GM12878 (cell line): ENCODE measurements at regions not wholly inside any gene's neighbourhood (a gene's known extent, or its start where the extent isn't known, plus 50 kb on each side); places are given as distances from the start of the nearest gene placed in this dataset.

Source experiments
- ATAC-seq: fragments of 200-7000 bp; cut with Tn5 transposase; 3 replicates; pipeline ENCODE4 v1.9.1; 2020; ENCODE audit warnings: mild to moderate bottlenecking, moderate library complexity
- BruUV-seq: library from RNA; stranded (reverse); fragments of 400-500 nt; replicated peaks from 2 replicates; lab custom pipeline; 2021; lab: Mats Ljungman, UMichigan
- CTCF ChIA-PET: fragments of 300-600 bp; sonication (Branson Sonifier 250); formaldehyde crosslinking; extraction: SDS; loops from one replicate; lab custom pipeline; 2021; ENCODE audit warnings: inconsistent platforms; lab: Yijun Ruan, JAX
- POLR2A ChIA-PET: fragments of 350-600 bp; formaldehyde crosslinking; extraction: SDS; loops from one replicate; lab custom pipeline; 2021; ENCODE audit warnings: inconsistent platforms; lab: Charles Lee
- RAD21 ChIA-PET: fragments of 300-600 bp; sonication (Branson Sonifier 250); formaldehyde crosslinking; loops from one replicate; lab custom pipeline; 2023; ENCODE audit warnings: antibody characterized with exemption; ENCODE audit not compliant: unreplicated experiment; lab: Charles Lee
- SMC1A ChIA-PET: fragments of 300-600 bp; sonication (Branson Sonifier 250); formaldehyde crosslinking; loops from one replicate; lab custom pipeline; 2023; ENCODE audit not compliant: unreplicated experiment, uncharacterized antibody; lab: Charles Lee
- DNase-seq: peaks from one replicate; pipeline ENCODE4 v3.0.0-alpha.2; 2011; ENCODE audit warnings: low read depth, low spot score
- FAIRE-seq: peaks from 3 replicates; lab custom pipeline; 2011; peaks lifted over from hg19 to GRCh38; lab: Jason Lieb, UNC
- H2AFZ ChIP-seq: 2 replicates; pipeline ENCODE4 v1.6.0; 2011; ENCODE audit warnings: low read depth, low read length, control low read depth; ENCODE audit not compliant: control insufficient read depth
- H3K27ac ChIP-seq: 2 replicates; pipeline ENCODE4 v1.5.1; 2011; ENCODE audit warnings: control low read depth; ENCODE audit not compliant: control insufficient read depth, insufficient read depth
- H3K27me3 ChIP-seq, 2 experiments: replicated peaks in 1 of 2; 2 replicates each; pipeline versions ENCODE4 v1.6.0 to v1.6.1; 2011; ENCODE audit warnings: low read length in 1 of 2; ENCODE audit not compliant: control insufficient read depth in 2 of 2, insufficient read depth in 2 of 2
- H3K36me3 ChIP-seq, 2 experiments: 2 replicates each; pipeline ENCODE4 v1.5.1; 2011; ENCODE audit warnings: low read length in 1 of 2; ENCODE audit not compliant: control insufficient read depth in 2 of 2, insufficient read depth in 2 of 2
- H3K4me1 ChIP-seq: 2 replicates; pipeline ENCODE4 v1.6.1; 2011; ENCODE audit warnings: mild to moderate bottlenecking, low read length, moderate library complexity, mixed read lengths; ENCODE audit not compliant: control insufficient read depth, insufficient read depth
- H3K4me2 ChIP-seq: 2 replicates; pipeline ENCODE4 v1.6.0; 2011; ENCODE audit warnings: control low read depth; ENCODE audit not compliant: control insufficient read depth, insufficient read depth
- H3K4me3 ChIP-seq: fragments of 200-600 bp; sonication (generic); 2 replicates; pipeline ENCODE4 v1.5.1; 2016
- H3K79me2 ChIP-seq: 2 replicates; pipeline ENCODE4 v1.6.0; 2011; ENCODE audit warnings: low read length; ENCODE audit not compliant: control insufficient read depth, insufficient read depth
- H3K9ac ChIP-seq: 2 replicates; pipeline ENCODE4 v1.8.0; 2011; ENCODE audit warnings: low read length, control low read depth, mixed read lengths; ENCODE audit not compliant: control insufficient read depth, insufficient read depth
- H3K9me3 ChIP-seq: replicated peaks from 3 replicates; pipeline ENCODE4 v1.5.1; 2011; ENCODE audit warnings: mild to moderate bottlenecking, low read length; ENCODE audit not compliant: control insufficient read depth, insufficient read depth
- H4K20me1 ChIP-seq: 2 replicates; pipeline ENCODE4 v1.6.0; 2011; ENCODE audit not compliant: control insufficient read depth, insufficient read depth
- ESRRA ChIP-seq: IDR thresholded peaks from 2 replicates; pipeline ENCODE4 v1.6.1; 2012; ENCODE audit warnings: mild to moderate bottlenecking, low read length, improper control_type of control experiment
- HDGF ChIP-seq: fragments of 450-650 bp; IDR thresholded peaks from 2 replicates; pipeline ENCODE4 v1.6.1; 2016; ENCODE audit warnings: antibody characterized with exemption
- IRF5 ChIP-seq: fragments of 450-650 bp; IDR thresholded peaks from 2 replicates; pipeline ENCODE4 v1.6.1; 2017; ENCODE audit warnings: borderline replicate concordance
- WGBS: methylation state at CpG from one replicate; pipeline ENCODE4 v1.1.6; 2016; ENCODE audit warnings: low lambda C conversion rate; ENCODE audit not compliant: insufficient replicate concordance, insufficient coverage; ENCODE audit errors: missing lambda C conversion rate; 5-methylcytosine and 5-hydroxymethylcytosine counted together
- in situ Hi-C: fragments of 300-500 bp; cut with MboI; formaldehyde crosslinking; loops from 9 replicates; pipeline ENCODE4 v1.14.3; 2018; ENCODE audit warnings: mixed read lengths
- intact Hi-C: fragments of 100-400 bp; cut with micrococcal nuclease; formaldehyde crosslinking; loops from one replicate; pipeline ENCODE4 v1.14.2; 2022; ENCODE audit not compliant: unreplicated experiment
- TF ChIP-seq, protein P1 (sequence below): IDR thresholded peaks from 2 replicates; pipeline ENCODE4 v1.6.1; 2011; ENCODE audit warnings: borderline replicate concordance, low read depth, mild to moderate bottlenecking, moderate library complexity, low read length; ENCODE audit not compliant: insufficient read depth, poor library complexity, severe bottlenecking

DNA sequence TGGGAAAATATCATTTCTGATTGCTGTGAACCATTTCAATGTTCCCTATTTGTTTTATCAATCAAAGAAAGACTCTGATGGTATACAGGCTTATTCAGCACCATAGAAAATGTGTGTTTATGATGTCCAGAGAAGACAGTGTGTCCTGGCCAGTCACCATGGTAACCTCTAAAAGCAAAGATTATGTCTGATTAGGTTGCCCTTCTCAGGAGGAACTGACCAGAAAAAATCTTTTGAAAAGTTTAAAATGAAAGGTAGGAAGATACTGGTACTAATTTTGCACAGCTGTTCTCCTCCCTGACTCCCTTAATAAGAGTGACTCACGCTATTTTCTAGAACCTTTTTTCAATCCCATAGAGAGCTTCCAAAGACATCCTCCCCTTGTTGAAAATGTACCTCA is 391.8 kb upstream of the DCN start:
- 88% methylated on average over 1 of the region's 1 CpG for WGBS
- Histone ChIP-seq H3K9me3 (no peaks in the 10 kb centered on the region), H3K36me3 (no peaks in the 10 kb centered on the region), H3K27ac (no peak overlapping the region), H2AFZ (no peak overlapping the region), H3K4me1 (no peaks in the 10 kb centered on the region), H3K27me3 (no peaks in the 10 kb centered on the region)
- ATAC-seq = peak; percentile 41; the same call in 2 of the 3 replicates
- ChIA-PET SMC1A (interaction anchor here (0.8 to 1.3 kb wide), 2 partner anchors 9 to 78 kb away, joined by 3 read pairs; no protein-coding TSS in a partner anchor), RAD21 (interaction anchor here (1.0 kb wide), 1 partner anchor 569 kb away, joined by 3 read pairs; no protein-coding TSS in a partner anchor)
- in situ Hi-C loops (no loop called here), intact Hi-C loops (no loop called here)
- no TSS peak for BruUV-seq
- TF ChIP-seq IRF5 = no peak
- TF ChIP-seq ESRRA = no peak
- no peak for TF ChIP-seq HDGF
- TF ChIP-seq, protein P1, sequence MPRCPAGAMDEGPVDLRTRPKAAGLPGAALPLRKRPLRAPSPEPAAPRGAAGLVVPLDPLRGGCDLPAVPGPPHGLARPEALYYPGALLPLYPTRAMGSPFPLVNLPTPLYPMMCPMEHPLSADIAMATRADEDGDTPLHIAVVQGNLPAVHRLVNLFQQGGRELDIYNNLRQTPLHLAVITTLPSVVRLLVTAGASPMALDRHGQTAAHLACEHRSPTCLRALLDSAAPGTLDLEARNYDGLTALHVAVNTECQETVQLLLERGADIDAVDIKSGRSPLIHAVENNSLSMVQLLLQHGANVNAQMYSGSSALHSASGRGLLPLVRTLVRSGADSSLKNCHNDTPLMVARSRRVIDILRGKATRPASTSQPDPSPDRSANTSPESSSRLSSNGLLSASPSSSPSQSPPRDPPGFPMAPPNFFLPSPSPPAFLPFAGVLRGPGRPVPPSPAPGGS = no peak
- TF ChIP-seq, all 136 proteins: peak for 0
- H3K4me3 ChIP-seq = no peak overlapping the region
- ChIA-PET POLR2A (interaction anchor here (0.6 kb wide), 1 partner anchor 1840 kb away, joined by 5 read pairs; no protein-coding TSS in a partner anchor), CTCF (interaction anchor here (0.9 to 1.7 kb wide), 2 partner anchors 192 to 237 kb away, joined by 4 to 6 read pairs; no protein-coding TSS in a partner anchor)
- no peaks in the 10 kb centered on the region for H3K79me2 ChIP-seq
- DNase-seq (no peak), FAIRE-seq (no peak)
- no peak overlapping the region for H3K9ac ChIP-seq
- H3K4me2 ChIP-seq = no peak overlapping the region
- no peaks in the 10 kb centered on the region for H4K20me1 ChIP-seq
